H1 (cell line): ENCODE measurements at regions not wholly inside any gene's neighbourhood (a gene's known extent, or its start where the extent isn't known, plus 50 kb on each side); places are given as distances from the start of the nearest gene placed in this dataset.

Experiments
- CTCF ChIA-PET: fragments of 300-600 bp; sonication (Branson Sonifier 250); formaldehyde crosslinking; loops from one replicate; lab custom pipeline; 2021; ENCODE audit not compliant: partially characterized antibody; lab: Charles Lee
- POLR2A ChIA-PET: fragments of 300-600 bp; sonication (Branson Sonifier 250); formaldehyde crosslinking; loops from one replicate; lab custom pipeline; 2021; ENCODE audit warnings: inconsistent platforms; ENCODE audit not compliant: partially characterized antibody; lab: Charles Lee
- DNase-seq, 2 experiments: peaks; one replicate each; pipeline versions ENCODE4 v3.0.0 to v3.0.0-alpha.2; 2010 to 2022; ENCODE audit warnings: low spot score in 2 of 2, low read depth in 1 of 2, mixed read lengths in 1 of 2
- FAIRE-seq: peaks from 2 replicates; lab custom pipeline; 2011; peaks lifted over from hg19 to GRCh38; lab: Jason Lieb, UNC
- H2AFZ ChIP-seq: 2 replicates; pipeline ENCODE4 v1.8.1; 2012; ENCODE audit warnings: low read length, inconsistent platforms
- H2AK5ac ChIP-seq: 2 replicates; pipeline ENCODE4 v1.6.1; 2013; ENCODE audit warnings: low read depth, low read length
- H2BK120ac ChIP-seq: replicated peaks from 2 replicates; pipeline ENCODE3; 2013; ENCODE audit warnings: low read depth, low read length, inconsistent platforms
- H2BK12ac ChIP-seq: 2 replicates; pipeline ENCODE4 v1.6.1; 2013; ENCODE audit warnings: low read depth, low read length
- H2BK15ac ChIP-seq: 2 replicates; pipeline ENCODE4 v1.6.1; 2013; ENCODE audit warnings: low read length
- H2BK20ac ChIP-seq: 2 replicates; pipeline ENCODE4 v1.6.1; 2013; ENCODE audit warnings: low read length
- H2BK5ac ChIP-seq: 2 replicates; pipeline ENCODE4 v1.6.1; 2013; ENCODE audit warnings: low read depth, low read length
- H3K14ac ChIP-seq: 2 replicates; pipeline ENCODE4 v1.6.1; 2013; ENCODE audit warnings: inconsistent platforms; ENCODE audit not compliant: insufficient read length
- H3K18ac ChIP-seq: 2 replicates; pipeline ENCODE4 v1.6.1; 2013; ENCODE audit warnings: low read length; ENCODE audit errors: extremely low read depth
- H3K23ac ChIP-seq: 2 replicates; pipeline ENCODE4 v1.6.1; 2013; ENCODE audit warnings: inconsistent platforms; ENCODE audit not compliant: insufficient read length
- H3K23me2 ChIP-seq: 2 replicates; pipeline ENCODE4 v1.6.1; 2013; ENCODE audit warnings: low read depth, low read length
- H3K27ac ChIP-seq: 2 replicates; pipeline ENCODE4 v1.6.1; 2011; ENCODE audit warnings: low read depth, low read length, inconsistent platforms
- H3K27me3 ChIP-seq, 4 experiments: replicated peaks in 1 of 4; 1 replicate in 1 of 4; 2 replicates in 3 of 4; pipeline versions ENCODE4 v1.6.1 to v1.8.1; 2011 to 2013; ENCODE audit warnings: low read length in 3 of 4, mild to moderate bottlenecking in 3 of 4, inconsistent platforms in 2 of 4, mixed read lengths in 2 of 4, moderate library complexity in 1 of 4; ENCODE audit not compliant: control insufficient read depth in 3 of 4, insufficient read depth in 3 of 4; ENCODE audit errors: extremely low read depth in 1 of 4
- H3K36me3 ChIP-seq, 4 experiments: 2 replicates each; pipeline versions ENCODE4 v1.6.1 to v1.8.1; 2011 to 2013; ENCODE audit warnings: mild to moderate bottlenecking in 4 of 4, low read length in 3 of 4, moderate library complexity in 2 of 4, control low read depth in 1 of 4, inconsistent platforms in 1 of 4; ENCODE audit not compliant: insufficient read depth in 4 of 4, control insufficient read depth in 2 of 4
- H3K4ac ChIP-seq: replicated peaks from 2 replicates; pipeline ENCODE3; 2013; ENCODE audit warnings: low read length, low read depth, mixed read lengths, inconsistent platforms; ENCODE audit not compliant: insufficient read length
- H3K4me1 ChIP-seq, 4 experiments: replicated peaks in 1 of 4; 1 replicate in 1 of 4; 2 replicates in 3 of 4; pipeline versions ENCODE4 v1.6.1 to v1.8.1; 2011 to 2013; ENCODE audit warnings: low read length in 3 of 4, inconsistent platforms in 2 of 4, mixed read lengths in 1 of 4; ENCODE audit not compliant: insufficient read depth in 4 of 4, control insufficient read depth in 3 of 4
- H3K4me2 ChIP-seq, 2 experiments: 2 replicates each; pipeline versions ENCODE4 v1.6.1 to v1.8.1; 2011 to 2013; ENCODE audit warnings: low read depth in 2 of 2, low read length in 2 of 2, control low read depth in 1 of 2, inconsistent platforms in 1 of 2, mild to moderate bottlenecking in 1 of 2; ENCODE audit not compliant: insufficient read depth in 1 of 2
- H3K4me3 ChIP-seq, 4 experiments: fragments of 200-600, 300-600 bp in 1 of 4; sonication (generic), shearing (Covaris generic), sonication (Bioruptor Twin) in 1 of 4; 2 replicates each; pipeline versions ENCODE4 v1.5.1 to v1.8.1; 2011 to 2016; ENCODE audit warnings: low read length in 4 of 4, low read depth in 3 of 4, control low read depth in 2 of 4, inconsistent platforms in 2 of 4, mild to moderate bottlenecking in 2 of 4, mixed read lengths in 1 of 4, moderate library complexity in 1 of 4; ENCODE audit not compliant: insufficient read depth in 2 of 4; ENCODE audit errors: extremely low read depth in 1 of 4
- H3K56ac ChIP-seq: replicated peaks from 2 replicates; pipeline ENCODE3; 2013; ENCODE audit warnings: low read depth, mild to moderate bottlenecking, mixed read lengths, low read length, inconsistent platforms; ENCODE audit not compliant: insufficient read length
- H3K79me1 ChIP-seq: 2 replicates; pipeline ENCODE4 v1.6.1; 2013; ENCODE audit warnings: low read depth, low read length, control low read depth
- H3K79me2 ChIP-seq, 2 experiments: 2 replicates each; pipeline versions ENCODE4 v1.6.1 to v1.8.1; 2012 to 2013; ENCODE audit warnings: low read length in 2 of 2, mild to moderate bottlenecking in 2 of 2, inconsistent platforms in 1 of 2; ENCODE audit not compliant: insufficient read depth in 2 of 2, control insufficient read depth in 1 of 2
- H3K9ac ChIP-seq, 4 experiments: replicated peaks in 1 of 4; 1 replicate in 1 of 4; 2 replicates in 3 of 4; pipeline versions ENCODE4 v1.6.1 to v1.8.1; 2011 to 2013; ENCODE audit warnings: low read depth in 3 of 4, low read length in 3 of 4, control low read depth in 2 of 4, mild to moderate bottlenecking in 2 of 4, moderate library complexity in 2 of 4, inconsistent platforms in 1 of 4; ENCODE audit errors: extremely low read depth in 1 of 4
- H3K9me3 ChIP-seq, 2 experiments: 2 replicates each; pipeline versions ENCODE4 v1.6.1 to v1.8.1; 2012 to 2013; ENCODE audit warnings: mild to moderate bottlenecking in 2 of 2, moderate library complexity in 2 of 2, control low read depth in 1 of 2, inconsistent platforms in 1 of 2, low read depth in 1 of 2, low read length in 1 of 2, mixed read lengths in 1 of 2; ENCODE audit not compliant: insufficient read depth in 2 of 2
- H4K20me1 ChIP-seq, 2 experiments: replicated peaks in 1 of 2; 2 replicates each; pipeline versions ENCODE3 to v1.8.1; 2011 to 2013; ENCODE audit warnings: inconsistent platforms in 2 of 2, low read length in 2 of 2, mild to moderate bottlenecking in 1 of 2; ENCODE audit not compliant: insufficient read depth in 2 of 2, control insufficient read depth in 1 of 2
- H4K5ac ChIP-seq: 2 replicates; pipeline ENCODE4 v1.6.1; 2013; ENCODE audit warnings: low read length, low read depth, mixed read lengths, inconsistent platforms; ENCODE audit not compliant: insufficient read length
- H4K8ac ChIP-seq: 2 replicates; pipeline ENCODE4 v1.8.0; 2013; ENCODE audit warnings: mild to moderate bottlenecking, moderate library complexity, low read length, inconsistent platforms; ENCODE audit not compliant: insufficient read depth; ENCODE audit errors: extremely low read depth
- H4K91ac ChIP-seq: replicated peaks from 2 replicates; pipeline ENCODE3; 2013; ENCODE audit warnings: low read length, mixed read lengths, inconsistent platforms; ENCODE audit not compliant: insufficient read length
- E2F6 ChIP-seq: IDR thresholded peaks from 2 replicates; pipeline ENCODE4 v1.6.1; 2012; ENCODE audit warnings: inconsistent platforms
- EGR1 ChIP-seq: IDR thresholded peaks from 2 replicates; pipeline ENCODE4 v1.6.1; 2011; ENCODE audit warnings: low read depth, low read length, borderline replicate concordance
- JUN ChIP-seq: IDR thresholded peaks from 2 replicates; pipeline ENCODE4 v1.6.1; 2011; ENCODE audit warnings: low read depth, mild to moderate bottlenecking, improper control_type of control experiment, low read length
- KDM1A ChIP-seq: fragments of 200-600, 300-600 bp; sonication (generic); IDR thresholded peaks from 2 replicates; pipeline ENCODE4 v1.7.1; 2016; ENCODE audit warnings: mild to moderate bottlenecking, low read length, borderline replicate concordance
- SIN3A ChIP-seq, 2 experiments: IDR thresholded peaks in 1 of 2; conservative IDR thresholded peaks in 1 of 2; 2 replicates each; pipeline ENCODE4 v1.6.1; 2011 to 2012; ENCODE audit warnings: low read length in 2 of 2, improper control_type of control experiment in 1 of 2, low read depth in 1 of 2, mild to moderate bottlenecking in 1 of 2
- SP1 ChIP-seq: IDR thresholded peaks from 2 replicates; pipeline ENCODE4 v1.6.1; 2011; ENCODE audit warnings: low read depth, low read length
- TAF7 ChIP-seq: optimal IDR thresholded peaks from 2 replicates; pipeline ENCODE3; 2011; ENCODE audit warnings: low read depth, mild to moderate bottlenecking, inconsistent platforms, low read length, moderate library complexity, borderline replicate concordance
- TBP ChIP-seq: IDR thresholded peaks from 2 replicates; pipeline ENCODE4 v1.6.1; 2011; ENCODE audit warnings: low read depth, low read length, improper control_type of control experiment
- WGBS, 2 experiments: shearing (Covaris generic) in 1 of 2; methylation state at CpG; one replicate each; pipeline versions ENCODE4 v1.1.6 to v1.1.7; 2013 to 2015; ENCODE audit warnings: low lambda C conversion rate in 2 of 2, mixed read lengths in 2 of 2, inconsistent platforms in 1 of 2, low coverage in 1 of 2, missing lambda C conversion rate in 1 of 2; ENCODE audit not compliant: insufficient replicate concordance in 2 of 2, insufficient coverage in 1 of 2, insufficient read length in 1 of 2; ENCODE audit errors: extremely low coverage in 1 of 2, missing lambda C conversion rate in 1 of 2; 5-methylcytosine and 5-hydroxymethylcytosine counted together
- TF ChIP-seq, protein P1 (sequence below): IDR thresholded peaks from 2 replicates; pipeline ENCODE4 v1.6.1; 2012; ENCODE audit warnings: inconsistent platforms

DNA sequence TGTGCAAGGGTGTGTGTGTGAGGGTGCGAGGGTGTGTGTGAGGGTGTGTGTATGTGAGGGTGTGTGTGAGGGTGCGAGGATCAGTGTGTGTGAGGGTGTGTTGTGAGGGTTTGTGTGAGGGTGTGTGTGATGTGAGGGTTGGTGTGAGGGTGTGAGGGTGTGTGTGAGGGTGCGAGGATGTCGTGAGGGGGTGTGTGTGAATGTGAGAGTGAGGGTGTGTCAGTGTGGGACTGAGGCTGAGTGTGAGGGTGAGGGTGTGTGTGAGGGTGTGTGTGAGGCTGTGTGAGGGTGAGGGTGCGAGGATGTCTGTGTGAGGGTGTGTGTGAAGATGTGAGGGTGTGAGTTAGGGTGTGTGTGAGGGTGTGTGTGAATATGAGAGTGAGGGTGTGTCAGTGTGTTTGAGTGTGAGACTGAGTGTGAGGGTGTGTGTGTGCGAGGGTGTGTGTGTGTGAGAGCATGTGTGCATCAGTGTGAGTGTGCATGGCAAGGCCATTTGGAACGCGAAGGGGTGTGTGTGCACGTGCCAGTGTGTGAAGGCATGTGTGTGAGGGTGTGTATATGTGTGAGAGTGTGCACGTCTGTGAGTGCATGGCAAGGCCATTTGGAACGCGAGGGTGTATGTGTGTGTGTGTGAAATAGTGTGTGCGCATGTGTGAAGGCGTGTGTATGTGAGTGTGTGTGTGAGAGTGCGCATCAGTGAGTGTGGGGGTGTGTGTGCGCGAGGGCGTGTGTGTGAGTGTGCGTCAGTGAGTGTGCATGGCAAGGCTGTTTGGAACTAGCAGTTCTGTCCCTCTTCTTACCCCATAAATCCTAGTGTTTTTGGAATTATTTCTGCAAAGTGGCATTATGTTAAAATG, 69.8 kb downstream of the RGS12 start:
- Histone ChIP-seq H3K4me3 (no peak overlapping the region), H3K23me2 (peaks cover 7% of the 10 kb centered on the region; the same call in 1 of the 2 replicates), H3K14ac (no peak overlapping the region), H3K27ac (no peak overlapping the region), H4K8ac (peak overlapping the region; percentile 45; the same call in 1 of the 2 replicates), H3K18ac (0 out of 2 replicates have a peak overlapping the region, but pooled peaks have one; percentile 4), H2BK15ac (peak overlapping the region; percentile 11), H3K23ac (peak overlapping the region; percentile 3), H4K20me1 (peaks cover 0 to 9% of the 10 kb centered on the region in 2 experiments), H3K4me1 (peaks cover 0 to 4% (median 3%) of the 10 kb centered on the region in 4 experiments; a peak in 4 of 7 replicates), H2BK5ac (peak overlapping the region; percentile 80), H3K9ac (no peak overlapping the region; a peak in 1 of 7 replicates), H3K79me1 (peaks cover 3% of the 10 kb centered on the region; the same call in 1 of the 2 replicates), H4K91ac (peak overlapping the region; percentile 25), H2BK120ac (no peak overlapping the region), H2BK20ac (0 out of 2 replicates have a peak overlapping the region, but pooled peaks have one; percentile 43), H2AFZ (no peak overlapping the region), H3K4me2 (no peak overlapping the region), H3K9me3 (no peaks in the 10 kb centered on the region), H3K36me3 (no peaks in the 10 kb centered on the region), H3K56ac (peak overlapping the region; percentile 37), H3K79me2 (0 out of 4 replicates have a peak, but pooled peaks cover 0 to 2% of the 10 kb centered on the region in 2 experiments), H3K27me3 (0 out of 7 replicates have a peak, but pooled peaks cover 0 to 2% (median 0%) of the 10 kb centered on the region in 4 experiments), H2BK12ac (peak overlapping the region; percentile 45; the same call in 1 of the 2 replicates), H3K4ac (peak overlapping the region; percentile 66), H2AK5ac (peak overlapping the region; percentile 71), H4K5ac (no peak overlapping the region)
- ChIA-PET POLR2A (interaction anchor here (1.2 kb wide), 1 partner anchor 9 kb away, joined by 4 read pairs; no protein-coding TSS in a partner anchor), CTCF (interaction anchor here (0.7 to 1.9 kb wide), 2 partner anchors 8 to 16 kb away, joined by 3 to 10 read pairs; no protein-coding TSS in a partner anchor)
- no peak for FAIRE-seq
- 90 to 100% methylated on average over 7 to 19 of the region's 19 CpGs for WGBS, 2 experiments
- DNase-seq = peak in 1 of 2 experiments; percentile 30
- TF ChIP-seq, protein P1, sequence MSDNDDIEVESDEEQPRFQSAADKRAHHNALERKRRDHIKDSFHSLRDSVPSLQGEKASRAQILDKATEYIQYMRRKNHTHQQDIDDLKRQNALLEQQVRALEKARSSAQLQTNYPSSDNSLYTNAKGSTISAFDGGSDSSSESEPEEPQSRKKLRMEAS = no peak
- TF ChIP-seq E2F6 = no peak
- no peak for TF ChIP-seq TBP
- TF ChIP-seq JUN = no peak
- TF ChIP-seq EGR1 = no peak
- no peak for TF ChIP-seq SIN3A (conservative IDR thresholded peaks at IDR 0.05 in 1 of 2, IDR thresholded peaks at IDR 0.05 in 1 of 2; ENCODE audit: low read depth in 1 of 2, low read length in 2 of 2)
- TF ChIP-seq KDM1A = no peak
- no peak for TF ChIP-seq SP1
- TF ChIP-seq TAF7 = no peak
